HG03095 (cell line): ENCODE measurements at regions not wholly inside any gene's neighbourhood (a gene's known extent, or its start where the extent isn't known, plus 50 kb on each side); places are given as distances from the start of the nearest gene placed in this dataset.
A peak's percentile ranks its signal among the peaks of the same experiment; 100 is the strongest.
"Not testable (repeated sequence)": the region's sequence is repeated elsewhere in the genome, so short reads cannot be mapped to it uniquely, and the experiment has no call there.

Source experiments
- ATAC-seq: cut with Tn5 transposase; IDR thresholded peaks from one replicate; pipeline ENCODE4 v1.9.1; 2021; ENCODE audit warnings: moderate library complexity; ENCODE audit not compliant: unreplicated experiment

DNA sequence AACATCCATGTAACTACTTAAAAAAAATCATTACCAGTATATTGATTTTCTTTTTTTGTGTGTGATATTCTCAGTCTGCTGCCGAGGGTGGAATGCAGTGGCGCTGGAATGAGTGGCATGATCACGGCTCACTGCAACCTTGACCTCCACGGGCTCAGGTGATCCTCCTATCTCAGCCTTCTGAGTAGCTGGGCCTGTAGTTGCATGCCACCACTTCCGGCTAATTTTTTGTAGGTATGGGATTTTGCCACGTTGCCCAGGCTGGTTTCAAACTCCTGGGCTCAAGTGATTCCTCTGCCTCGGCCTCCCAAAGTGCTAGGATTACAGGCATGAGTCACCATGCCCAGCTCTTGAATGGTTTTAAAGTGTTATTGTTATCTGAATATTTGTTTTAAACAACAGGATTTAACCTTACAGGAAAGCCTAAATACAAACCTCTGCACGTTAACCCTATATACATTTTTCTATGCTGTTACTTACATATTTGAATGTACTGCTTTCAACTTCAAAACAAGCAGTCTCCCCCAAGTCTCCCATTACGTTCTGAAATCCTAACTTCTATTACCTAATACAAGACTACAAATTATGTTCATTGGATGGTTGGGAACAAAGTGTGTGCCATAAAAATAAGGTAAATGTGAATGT, 61.7 kb downstream of the KPNA2 start:
- ATAC-seq = no peak

DNA sequence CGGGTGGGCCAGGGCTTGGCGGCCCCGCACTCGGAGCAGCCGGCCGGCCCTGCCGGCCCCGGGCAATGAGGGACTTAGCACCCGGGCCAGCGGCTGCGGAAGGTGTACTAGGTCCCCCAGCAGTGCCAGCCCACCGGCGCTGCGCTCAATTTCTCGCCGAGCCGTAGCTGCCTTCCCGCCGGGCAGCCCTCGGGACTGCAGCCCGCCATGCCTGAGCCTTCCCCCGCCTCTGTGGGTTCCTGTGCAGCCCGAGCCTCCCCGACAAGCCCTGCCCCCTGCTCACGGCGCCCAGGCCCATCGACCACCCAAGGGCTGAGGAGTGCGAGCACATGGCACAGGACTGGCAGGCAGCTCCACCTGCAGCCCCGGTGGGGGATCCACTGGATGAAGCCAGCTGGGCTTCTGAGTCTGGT, 63.8 kb downstream of the KPNA2 start:
- not testable (repeated sequence) for ATAC-seq

DNA sequence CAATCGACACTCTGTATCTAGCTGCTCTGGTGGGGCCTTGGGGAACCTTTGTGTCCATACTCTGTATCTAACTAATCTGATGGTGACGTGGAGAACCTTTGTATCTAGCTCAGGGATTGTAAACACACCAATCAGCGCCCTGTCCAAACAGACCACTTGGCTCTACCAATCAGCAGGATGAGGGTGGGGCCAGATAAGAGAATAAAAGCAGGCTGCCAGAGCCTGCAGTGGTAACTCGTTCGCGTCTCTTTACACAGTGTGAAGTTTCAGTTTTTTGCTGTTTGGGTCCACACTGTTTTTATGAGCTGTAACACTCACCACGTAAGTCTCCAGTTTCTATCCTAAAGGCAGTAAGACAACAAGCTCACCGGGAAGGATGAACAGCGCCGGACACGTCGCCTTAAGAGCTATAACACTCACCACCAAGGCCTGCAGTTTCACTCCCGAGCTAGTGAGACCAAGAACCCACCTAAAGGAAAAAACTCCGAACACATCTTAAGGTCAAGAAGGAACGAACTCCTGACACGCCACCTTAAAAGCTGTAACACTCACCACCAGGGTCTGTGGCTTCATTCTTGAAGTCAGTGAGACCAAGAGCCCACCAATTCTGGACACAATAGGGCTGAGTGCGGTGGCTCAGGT, 64.6 kb downstream of the KPNA2 start:
- no peak for ATAC-seq

DNA sequence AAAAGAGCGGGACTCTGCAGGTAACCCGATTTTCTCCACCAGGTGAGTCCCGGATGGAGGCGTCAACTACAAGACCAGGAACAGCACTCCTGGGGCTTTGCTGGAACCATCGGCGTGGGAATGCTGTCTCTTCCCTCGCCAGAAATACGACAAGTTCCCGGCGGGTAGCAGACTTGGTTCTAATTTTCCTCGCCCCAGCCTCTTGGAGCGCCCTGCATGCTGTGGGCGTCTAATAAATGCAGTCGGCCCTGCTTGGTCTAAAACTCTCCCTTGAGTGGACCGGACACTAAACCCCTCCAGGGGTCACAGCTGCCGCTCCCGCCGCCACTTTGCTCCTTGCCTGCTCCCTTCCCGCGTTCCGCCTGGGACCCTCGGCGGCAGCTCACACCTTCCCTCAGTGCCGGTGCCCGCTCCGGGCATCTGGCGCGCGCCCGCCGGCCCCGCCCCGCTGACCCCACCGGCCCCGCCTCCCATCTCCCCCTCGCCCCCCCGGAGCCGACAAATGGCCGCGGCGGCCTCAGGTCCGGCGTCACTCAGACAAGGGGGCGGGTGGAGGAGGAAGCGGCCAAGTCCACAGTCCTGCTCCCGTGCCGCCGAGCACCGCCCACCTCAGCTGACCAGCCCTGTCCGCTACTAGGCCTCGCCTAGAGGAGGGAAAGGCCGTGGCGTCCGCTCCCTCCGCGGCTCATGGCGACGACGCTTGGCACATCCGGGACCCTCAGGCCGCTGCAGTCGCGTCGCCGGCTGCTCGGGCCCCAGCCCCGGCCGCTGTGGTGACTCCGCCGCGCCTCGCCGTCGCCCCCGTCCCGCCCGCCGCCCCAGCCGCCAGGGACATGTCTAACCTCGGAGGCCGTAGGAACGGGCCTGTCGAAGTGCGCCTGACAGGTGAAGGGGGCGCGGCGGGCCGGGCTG, 65.8 kb downstream of the KPNA2 start:
- ATAC-seq = peak; percentile 85

DNA sequence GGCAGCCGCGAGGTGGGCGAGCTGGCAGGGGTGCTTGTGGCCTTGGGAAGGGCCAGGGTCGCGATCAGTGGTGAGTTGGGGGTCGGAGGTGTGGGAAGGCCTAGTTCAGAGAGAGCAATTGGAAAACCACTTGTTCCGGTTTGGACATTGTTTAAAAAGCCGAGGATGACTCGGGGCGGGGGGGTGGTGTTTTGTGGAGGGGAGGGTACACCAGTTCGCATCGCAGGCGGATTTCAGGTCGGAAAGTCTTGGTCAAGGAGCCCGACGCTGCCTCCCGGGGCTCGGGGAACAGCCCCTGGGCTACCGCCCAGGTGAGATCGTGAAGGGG, 66.4 kb downstream of the KPNA2 start:
- ATAC-seq = no peak

DNA sequence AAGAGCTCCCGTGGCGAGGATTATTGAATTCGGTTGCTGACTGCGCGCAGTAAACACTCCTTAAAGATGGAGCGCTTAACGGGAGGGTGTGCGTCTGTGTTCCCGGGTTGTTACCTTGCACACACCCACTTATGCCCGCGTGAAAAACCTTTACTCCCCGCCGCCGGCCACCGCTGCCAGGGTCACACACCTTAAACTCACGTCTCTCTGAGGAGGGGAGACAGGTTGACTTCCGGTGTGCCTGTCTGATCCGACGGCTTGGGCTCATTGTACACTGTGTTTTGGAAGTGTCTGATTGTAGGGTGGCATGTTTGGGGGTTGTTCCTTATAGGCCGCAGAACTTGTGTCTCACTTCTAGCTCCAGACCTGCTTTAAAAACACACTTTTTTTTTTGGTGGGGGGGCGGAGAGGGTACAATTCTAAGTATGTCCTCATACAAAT, 66.8 kb downstream of the KPNA2 start:
- ATAC-seq = no peak

DNA sequence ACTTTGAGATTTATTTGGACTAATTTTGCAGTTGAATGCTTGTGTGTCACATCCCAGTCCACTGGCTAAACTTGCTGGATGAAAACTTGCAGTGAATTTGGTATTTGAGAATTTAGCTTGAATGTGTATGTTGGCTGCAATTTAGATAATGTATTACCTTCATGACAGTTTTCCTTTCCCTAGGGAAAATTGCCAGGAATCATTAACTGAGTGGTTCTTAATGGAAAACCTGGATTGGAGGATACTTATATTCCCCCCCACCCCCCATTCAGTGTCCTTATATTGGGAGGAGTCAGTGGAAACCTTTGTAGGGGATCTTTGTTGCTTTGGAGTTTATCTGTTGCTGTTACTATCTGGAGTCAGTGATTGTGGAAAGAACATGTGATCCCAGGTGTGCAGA, 67.6 kb downstream of the KPNA2 start:
- no peak for ATAC-seq

DNA sequence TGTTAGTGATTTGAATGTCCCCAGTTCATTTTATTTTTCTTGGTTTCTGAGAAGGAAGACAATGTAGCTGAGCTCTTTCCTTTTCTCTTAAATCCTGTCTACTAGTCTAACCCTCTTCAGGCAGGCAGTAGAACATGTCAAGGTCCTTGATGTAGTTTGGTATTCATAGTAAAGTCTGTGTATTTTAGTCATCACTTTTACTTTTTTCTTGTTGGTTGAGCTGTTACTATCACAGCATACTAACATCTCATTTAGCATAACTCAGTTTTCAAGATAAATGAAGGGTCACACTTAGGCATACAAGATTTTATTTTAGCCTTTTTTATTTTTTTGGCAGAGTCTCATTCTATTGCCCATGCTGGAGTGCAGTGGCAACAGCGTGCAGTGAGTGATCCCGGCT, 70.5 kb downstream of the KPNA2 start:
- ATAC-seq = no peak

DNA sequence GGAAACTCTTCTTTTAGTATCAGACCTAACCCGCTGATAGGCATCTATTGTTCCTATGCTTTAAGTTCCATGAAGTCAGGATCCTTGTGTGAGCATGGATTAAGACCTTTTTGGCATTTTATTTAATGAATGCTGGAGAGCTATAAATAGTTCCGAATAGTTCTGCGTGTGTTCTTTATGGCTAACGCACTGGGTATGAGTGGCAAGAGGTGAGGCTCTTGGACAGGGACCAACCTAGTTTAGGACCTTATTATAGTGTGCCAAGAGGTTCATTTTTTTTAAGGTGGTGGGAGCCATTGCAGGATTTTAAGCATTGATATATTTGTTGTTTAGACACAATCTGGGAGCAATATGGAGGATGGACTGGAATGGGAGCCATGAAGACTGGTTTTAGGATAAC, 71.8 kb downstream of the KPNA2 start:
- ATAC-seq = no peak

DNA sequence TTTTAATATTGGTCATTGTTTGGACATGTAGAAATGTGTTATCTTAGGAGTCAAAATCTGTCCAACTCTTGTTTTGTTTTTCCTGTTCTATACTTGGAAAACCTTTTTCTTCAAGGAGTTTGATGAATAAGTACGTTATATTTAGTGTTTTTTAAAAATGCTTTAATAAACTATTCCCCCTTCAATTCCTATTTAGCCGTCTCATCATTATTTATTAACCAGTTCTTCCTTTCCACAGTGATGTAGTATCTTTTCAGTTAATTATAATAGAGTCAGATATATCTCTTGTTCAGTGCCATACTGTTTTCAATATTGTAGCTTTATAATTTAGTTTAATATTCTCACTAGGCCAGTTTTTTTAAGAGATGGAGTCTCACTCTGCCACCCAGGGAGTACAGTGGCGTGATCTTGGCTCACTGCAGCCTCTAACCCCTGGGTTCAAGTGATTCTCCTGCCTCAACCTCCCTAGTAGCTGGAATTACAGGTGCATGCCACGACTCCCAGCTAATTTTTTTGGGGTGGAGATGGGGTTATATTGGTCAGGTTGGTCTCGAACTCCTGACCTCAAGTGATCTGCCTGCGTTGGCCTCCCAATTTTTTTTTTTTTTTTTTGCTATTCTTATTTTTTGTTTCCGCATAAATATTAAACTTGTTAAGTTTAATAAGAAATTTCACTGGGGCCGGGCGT, 72.9 kb downstream of the KPNA2 start:
- no peak for ATAC-seq

DNA sequence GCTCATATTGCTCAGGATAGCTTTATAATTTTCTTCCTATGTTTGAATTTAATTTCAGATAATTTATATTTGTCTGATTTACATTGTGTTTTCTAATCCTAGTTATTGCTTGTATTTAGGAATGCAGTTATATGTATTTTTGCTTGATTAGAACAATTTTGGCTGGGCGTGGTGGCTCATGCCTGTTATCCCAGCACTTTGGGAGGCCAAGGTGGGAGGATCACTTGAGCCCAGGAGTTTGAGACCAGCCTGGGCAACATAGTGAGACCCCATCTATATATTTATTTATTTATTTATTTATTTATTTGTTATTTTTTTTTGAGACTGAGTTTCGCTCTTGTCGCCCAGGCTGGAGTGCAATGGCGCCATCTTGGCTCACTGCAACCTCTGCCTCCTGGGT, 73.9 kb downstream of the KPNA2 start:
- not testable (repeated sequence) for ATAC-seq

DNA sequence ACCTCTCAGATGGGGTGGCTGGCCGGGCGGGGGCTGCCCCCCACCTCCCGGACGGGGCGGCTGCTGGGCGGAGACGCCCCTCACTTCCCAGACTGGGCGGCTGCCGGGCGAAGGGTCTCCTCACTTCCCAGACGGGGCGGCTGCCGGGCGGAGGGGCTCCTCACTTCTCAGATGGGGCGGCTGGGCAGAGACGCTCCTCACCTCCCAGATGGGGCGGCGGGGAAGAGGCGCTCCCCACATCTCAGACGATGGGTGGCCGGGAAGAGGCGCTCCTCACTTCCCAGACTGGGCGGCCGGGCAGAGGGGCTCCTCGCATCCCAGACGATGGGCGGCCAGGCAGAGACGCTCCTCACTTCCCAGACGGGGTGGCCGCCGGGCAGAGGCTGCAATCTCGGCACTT, 80.7 kb downstream of the KPNA2 start:
- not testable (repeated sequence) for ATAC-seq

DNA sequence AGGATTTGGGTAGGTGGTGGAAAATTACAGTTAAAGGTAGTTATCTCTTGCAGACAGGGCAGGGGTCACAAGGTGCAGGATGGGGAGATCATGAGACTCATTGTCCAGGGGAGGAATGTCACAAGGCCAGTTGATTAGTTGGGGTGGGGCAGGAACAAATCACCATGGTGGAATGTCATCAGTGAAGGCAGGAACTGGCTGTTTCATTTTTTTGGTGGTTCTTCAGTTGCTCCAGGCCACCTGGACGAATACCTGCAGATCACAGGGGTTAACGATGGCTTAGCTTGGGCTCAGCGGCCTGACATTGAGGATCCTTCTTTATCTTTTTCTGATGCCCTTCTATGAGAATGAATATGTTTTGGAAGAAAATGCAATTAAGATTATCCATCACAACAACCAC, 87.1 kb downstream of the KPNA2 start:
- no peak for ATAC-seq

DNA sequence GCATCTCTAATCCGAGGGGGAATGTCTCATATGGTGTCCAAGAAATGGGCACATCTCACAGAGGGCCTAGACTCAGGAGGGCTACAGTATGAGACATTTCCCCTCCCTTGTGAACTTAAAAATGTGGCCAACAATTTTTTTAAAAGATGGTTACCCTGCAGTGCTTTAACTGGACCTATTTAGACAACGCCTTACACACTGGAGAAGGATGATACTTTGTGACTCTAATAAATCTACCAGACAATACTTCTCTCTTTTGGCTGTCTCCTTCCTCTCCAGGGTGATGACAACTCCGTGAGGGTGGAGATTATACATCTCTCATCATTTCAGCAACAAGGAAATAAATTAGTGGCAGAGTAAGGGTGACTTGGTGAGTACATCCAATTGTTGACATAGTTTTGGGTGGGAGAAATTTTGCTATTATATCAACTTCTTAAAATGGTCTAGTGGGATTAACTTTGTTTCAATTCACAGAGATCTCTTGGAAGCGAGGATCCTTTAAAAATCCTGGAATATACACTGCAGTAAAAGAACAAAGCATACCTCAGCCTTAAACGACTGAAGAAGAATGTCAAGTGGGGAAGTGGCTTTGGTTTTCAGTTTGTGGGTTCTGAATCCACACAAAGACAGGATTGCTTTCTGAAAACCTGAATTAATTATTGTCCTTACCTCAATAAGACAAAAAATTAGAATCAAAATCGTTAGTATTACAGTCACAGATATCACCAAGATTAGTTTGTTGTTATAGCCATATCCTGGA, 89.8 kb downstream of the KPNA2 start:
- no peak for ATAC-seq

DNA sequence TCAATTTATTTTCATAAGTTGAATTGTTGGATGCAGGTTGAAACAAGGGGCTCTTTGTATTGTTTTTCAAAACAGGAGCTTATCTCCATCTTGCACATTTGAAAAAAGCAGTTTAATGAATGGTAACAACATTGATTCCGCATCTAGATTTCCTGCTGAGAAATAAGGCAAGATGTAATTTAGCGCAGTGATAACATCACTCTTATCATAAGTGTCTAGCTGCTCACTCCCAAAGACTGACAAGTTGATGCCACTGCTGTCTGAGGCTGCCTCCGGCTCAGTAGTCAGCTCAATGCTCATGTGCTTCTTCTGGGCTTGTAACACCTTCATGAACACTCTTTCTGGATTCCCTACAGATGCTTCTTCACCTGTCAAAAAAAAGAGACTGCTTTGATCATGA, 92.4 kb downstream of the KPNA2 start:
- ATAC-seq = no peak

DNA sequence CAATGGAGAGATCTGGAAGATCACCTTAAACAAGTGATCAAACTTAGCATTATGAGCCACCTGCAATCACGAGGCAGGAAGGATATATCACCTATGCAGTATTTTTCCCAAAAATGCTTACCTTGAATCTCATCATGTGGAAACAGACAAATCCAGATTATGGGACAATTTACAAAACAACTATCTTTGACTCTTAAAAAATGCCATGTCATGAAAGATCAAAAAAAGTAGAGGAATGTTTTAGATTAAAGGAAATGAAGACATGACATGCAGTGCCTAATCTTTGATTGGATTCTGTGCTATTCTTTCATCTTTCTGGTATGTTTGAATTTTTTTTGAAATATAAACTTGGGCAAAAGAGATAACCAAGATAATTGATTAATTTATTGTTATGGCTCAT, 95.9 kb downstream of the KPNA2 start:
- no peak for ATAC-seq

DNA sequence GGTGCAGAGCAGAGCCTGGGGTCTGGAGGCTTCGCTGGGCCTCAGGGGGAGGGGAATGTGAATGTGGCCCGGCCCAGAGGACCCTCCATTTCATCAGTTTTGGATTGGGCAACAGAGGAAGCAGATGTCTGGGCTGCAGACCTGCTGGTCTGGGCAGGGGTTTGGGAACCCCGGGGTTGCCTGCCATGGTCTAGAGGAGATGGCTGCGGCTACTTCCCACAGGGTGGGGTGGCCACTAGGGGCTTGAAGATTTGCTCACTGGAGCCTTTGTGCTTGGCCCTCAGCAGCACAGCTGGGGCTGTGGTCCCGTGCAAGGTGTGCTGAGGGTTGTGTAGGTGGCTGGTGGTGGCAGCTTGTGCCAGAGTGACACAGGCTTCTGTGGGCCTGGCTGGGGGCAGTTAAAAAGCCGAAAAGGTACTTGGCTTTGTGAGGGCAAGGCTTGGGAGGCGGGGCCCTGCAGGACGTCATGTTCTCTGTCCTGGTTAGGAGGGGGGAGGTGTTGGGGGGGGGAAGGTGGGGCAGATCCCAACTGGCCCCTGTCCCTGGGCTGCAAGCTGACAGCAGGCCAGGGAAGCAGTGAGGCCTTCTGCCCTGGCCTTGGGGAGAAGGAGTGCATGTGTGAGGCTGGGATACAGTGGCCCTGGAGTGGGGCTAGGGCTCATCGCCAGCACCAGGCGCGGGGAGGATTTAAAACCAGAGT, 98.0 kb downstream of the KPNA2 start:
- ATAC-seq = no peak

DNA sequence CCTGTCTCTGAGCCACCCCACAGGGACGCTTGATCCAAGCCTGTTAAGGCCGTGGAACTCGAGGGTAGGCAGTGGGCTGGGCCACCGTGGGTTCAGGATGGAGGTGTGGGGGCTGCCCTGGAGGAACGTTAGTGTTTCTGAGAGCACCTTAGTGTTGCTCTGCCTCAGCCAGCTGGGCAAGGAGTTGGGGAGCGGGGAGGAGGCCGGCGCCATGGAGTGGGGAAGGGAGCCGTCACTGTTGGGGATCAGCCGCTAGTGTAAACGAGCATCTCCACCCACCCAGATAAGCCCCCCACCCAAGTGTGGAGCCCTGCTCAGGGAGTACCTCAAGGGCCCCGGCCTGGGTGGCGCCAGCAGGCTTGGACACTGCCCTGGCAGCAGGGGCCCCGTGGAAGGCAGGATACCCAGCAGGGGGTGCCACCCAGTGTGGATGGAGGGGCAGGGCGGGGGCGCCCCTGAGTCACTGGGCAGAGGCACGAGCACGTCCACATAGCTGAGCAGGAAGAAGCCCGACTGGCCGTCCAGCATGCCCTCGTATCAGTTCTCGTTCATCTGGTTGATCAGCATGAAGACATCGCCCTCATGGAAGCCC, 98.6 kb downstream of the KPNA2 start:
- no peak for ATAC-seq

DNA sequence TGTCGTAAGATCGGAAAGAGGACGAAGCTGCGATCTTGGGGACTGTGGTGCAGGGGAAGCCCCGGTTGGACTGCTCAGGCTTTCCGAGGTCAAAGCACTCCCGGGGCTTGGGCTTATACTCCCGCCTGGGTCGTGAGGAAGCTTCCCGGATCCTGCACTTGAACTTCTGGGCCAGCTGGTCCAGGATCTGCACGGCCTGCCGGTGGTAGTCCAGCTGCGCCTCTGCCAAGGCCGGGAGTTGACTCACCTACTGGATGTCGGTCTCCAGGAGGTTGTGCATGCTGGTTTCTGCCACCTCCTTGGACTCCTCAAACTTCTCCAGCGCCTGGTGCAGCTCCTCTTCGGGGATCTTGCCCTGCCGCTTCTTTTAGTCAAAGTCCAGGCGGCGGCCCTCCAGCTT, 99.2 kb downstream of the KPNA2 start:
- ATAC-seq = no peak
